HepG2 (cell line): ENCODE measurements at regions not wholly inside any gene's neighbourhood (a gene's known extent, or its start where the extent isn't known, plus 50 kb on each side); places are given as distances from the start of the nearest gene placed in this dataset.

ENCODE experiments used
- ATF7 ChIP-seq, 2 experiments: fragments of 450-650 bp in 1 of 2; sonication (generic) in 1 of 2; formaldehyde crosslinking in 1 of 2; IDR thresholded peaks; 2 replicates each; pipeline versions ENCODE4 v1.4.0 to v1.6.1; 2016 to 2020; ENCODE audit warnings: antibody characterized with exemption in 1 of 2, mild to moderate bottlenecking in 1 of 2, missing genetic modification reagents in 1 of 2
- BORCS8-MEF2B ChIP-seq: sonication (generic); formaldehyde crosslinking; IDR thresholded peaks from 2 replicates; pipeline ENCODE4 v1.8.0; 2022; ENCODE audit warnings: mild to moderate bottlenecking, missing genetic modification reagents
- DPF2 ChIP-seq: sonication (generic); formaldehyde crosslinking; IDR thresholded peaks from 2 replicates; pipeline ENCODE4 v1.4.0; 2020; ENCODE audit warnings: mild to moderate bottlenecking, low read depth, missing genetic modification reagents, borderline replicate concordance
- ESRRA ChIP-seq: sonication (generic); formaldehyde crosslinking; IDR thresholded peaks from 2 replicates; pipeline ENCODE4 v1.5.1; 2020; ENCODE audit warnings: mild to moderate bottlenecking, low read depth, missing genetic modification reagents
- JARID2 ChIP-seq: sonication (generic); formaldehyde crosslinking; IDR thresholded peaks from 2 replicates; pipeline ENCODE4 v1.8.1; 2023; ENCODE audit warnings: missing genetic modification reagents, inconsistent platforms; ENCODE audit not compliant: insufficient replicate concordance
- KIAA2018 ChIP-seq: sonication (generic); formaldehyde crosslinking; IDR thresholded peaks from 2 replicates; pipeline ENCODE4 v1.5.0; 2020; ENCODE audit warnings: mild to moderate bottlenecking, missing genetic modification reagents, borderline replicate concordance
- MTA3 ChIP-seq: sonication (generic); formaldehyde crosslinking; IDR thresholded peaks from 2 replicates; pipeline ENCODE4 v1.4.0; 2020; ENCODE audit warnings: missing genetic modification reagents
- NFYB ChIP-seq: sonication (generic); formaldehyde crosslinking; IDR thresholded peaks from 2 replicates; pipeline ENCODE4 v1.4.0; 2020; ENCODE audit warnings: missing genetic modification reagents
- SOX6 ChIP-seq, 2 experiments: fragments of 450-650 bp in 1 of 2; sonication (generic) in 1 of 2; formaldehyde crosslinking in 1 of 2; IDR thresholded peaks; 2 replicates each; pipeline versions ENCODE4 v1.4.0 to v1.6.1; 2017 to 2020; ENCODE audit warnings: antibody characterized with exemption in 1 of 2, mild to moderate bottlenecking in 1 of 2, missing genetic modification reagents in 1 of 2
- TIGD3 ChIP-seq: sonication (generic); formaldehyde crosslinking; IDR thresholded peaks from 2 replicates; pipeline ENCODE4 v1.5.1; 2020; ENCODE audit warnings: mild to moderate bottlenecking, missing genetic modification reagents, borderline replicate concordance
- TRIM24 ChIP-seq: sonication (generic); formaldehyde crosslinking; IDR thresholded peaks from 2 replicates; pipeline ENCODE4 v1.8.0; 2022; ENCODE audit warnings: mild to moderate bottlenecking, missing genetic modification reagents
- ZMYM2 ChIP-seq: sonication (generic); formaldehyde crosslinking; IDR thresholded peaks from 2 replicates; pipeline ENCODE4 v1.8.0; 2022; ENCODE audit warnings: mild to moderate bottlenecking, missing genetic modification reagents
- ZNF234 ChIP-seq: sonication (generic); formaldehyde crosslinking; conservative IDR thresholded peaks from 2 replicates; pipeline ENCODE4 v1.5.1; 2020; ENCODE audit warnings: mild to moderate bottlenecking, missing genetic modification reagents
- ZNF562 ChIP-seq: sonication (generic); formaldehyde crosslinking; IDR thresholded peaks from 2 replicates; pipeline ENCODE4 v1.8.0; 2022; ENCODE audit warnings: missing genetic modification reagents, borderline replicate concordance
- ZNF770 ChIP-seq: sonication (generic); formaldehyde crosslinking; IDR thresholded peaks from 2 replicates; pipeline ENCODE4 v1.5.0; 2020; ENCODE audit warnings: mild to moderate bottlenecking, missing genetic modification reagents
- ZNF879 ChIP-seq: sonication (generic); formaldehyde crosslinking; IDR thresholded peaks from 2 replicates; pipeline ENCODE4 v1.8.1; 2023; ENCODE audit warnings: missing genetic modification reagents

- no peak for TF ChIP-seq KIAA2018 (CRISPR knock-in tag)
- TF ChIP-seq ZNF234 (CRISPR knock-in tag): no peak
- TF ChIP-seq ESRRA (CRISPR knock-in tag): no peak
- no peak for TF ChIP-seq ATF7 (IDR thresholded peaks at IDR 0.05)
- no peak for TF ChIP-seq ATF7 (CRISPR knock-in tag; IDR thresholded peaks at IDR 0.05)
- no peak for TF ChIP-seq JARID2 (CRISPR knock-in tag)
- TF ChIP-seq ZNF879 (CRISPR knock-in tag): no peak
- peak; percentile 27; the same call in 1 of the 2 replicates for TF ChIP-seq NFYB (CRISPR knock-in tag)
- TF ChIP-seq TRIM24 (CRISPR knock-in tag): no peak
- no peak for TF ChIP-seq ZNF562
- TF ChIP-seq MTA3 (CRISPR knock-in tag): no peak
- no peak for TF ChIP-seq SOX6 (IDR thresholded peaks at IDR 0.05)
- TF ChIP-seq SOX6 (CRISPR knock-in tag; IDR thresholded peaks at IDR 0.05): no peak
- no peak for TF ChIP-seq TIGD3
- no peak for TF ChIP-seq BORCS8-MEF2B (CRISPR knock-in tag)
- no peak for TF ChIP-seq ZMYM2 (CRISPR knock-in tag)
- no peak for TF ChIP-seq DPF2 (CRISPR knock-in tag)
- TF ChIP-seq ZNF770: peak; percentile 94
These were observed 234.9 kb upstream of the MCHR2 start (continued) for GRCh38 chr6:100228834-100229441.
